ENCODE measurements at regions not wholly inside any gene's neighbourhood (a gene's known extent, or its start where the extent isn't known, plus 50 kb on each side); places are given as distances from the start of the nearest gene placed in this dataset.

DNA sequence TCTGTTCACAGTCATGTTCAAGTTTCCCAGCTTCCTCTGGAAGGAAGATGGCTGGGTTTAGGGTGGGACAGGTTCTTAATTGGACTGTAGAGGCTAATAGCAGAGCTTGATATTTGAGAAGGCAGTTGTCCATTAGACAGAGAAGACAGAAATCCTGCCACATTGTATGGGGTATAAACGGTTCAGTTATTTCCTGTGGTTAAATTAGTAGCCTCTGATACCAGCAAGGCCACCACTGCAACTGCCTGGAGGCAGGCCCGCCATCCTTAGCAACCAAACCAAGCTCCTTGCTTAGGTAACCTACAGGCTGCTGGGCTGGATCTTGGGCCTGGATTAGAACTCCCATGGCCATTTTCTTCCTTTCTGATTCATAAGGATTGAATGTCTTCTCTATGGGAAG, 1367.0 kb downstream of the PCDH7 start:
- H3K4me3 ChIP-seq (replicated peaks in 1 of 3; ENCODE audit: low read depth in 2 of 3, low read length in 3 of 3), result no peak overlapping the region
- H4K20me1 ChIP-seq (ENCODE audit: insufficient read depth, low read length), result no peaks in the 10 kb centered on the region
- H3K4me1 ChIP-seq (ENCODE audit: control insufficient read depth in 1 of 2, insufficient read depth in 2 of 2, low read length in 2 of 2), result no peaks in the 10 kb centered on the region
- no peaks in the 10 kb centered on the region for H3K36me3 Mint-ChIP-seq
- no peak overlapping the region for H3K4me2 ChIP-seq (replicated peaks; ENCODE audit: extremely low read depth, low read length, poor library complexity, severe bottlenecking)
- no peak for DNase-seq
- no peaks in the 10 kb centered on the region for H3K27me3 ChIP-seq (ENCODE audit: control insufficient read depth in 2 of 2, insufficient read depth in 2 of 2, low read length in 2 of 2)
- H3K9ac ChIP-seq (ENCODE audit: insufficient read depth, low read length, poor library complexity, severe bottlenecking), result no peak overlapping the region
- H3K79me2 ChIP-seq (ENCODE audit: insufficient read depth, low read length), result no peaks in the 10 kb centered on the region
- TF ChIP-seq, protein P1, sequence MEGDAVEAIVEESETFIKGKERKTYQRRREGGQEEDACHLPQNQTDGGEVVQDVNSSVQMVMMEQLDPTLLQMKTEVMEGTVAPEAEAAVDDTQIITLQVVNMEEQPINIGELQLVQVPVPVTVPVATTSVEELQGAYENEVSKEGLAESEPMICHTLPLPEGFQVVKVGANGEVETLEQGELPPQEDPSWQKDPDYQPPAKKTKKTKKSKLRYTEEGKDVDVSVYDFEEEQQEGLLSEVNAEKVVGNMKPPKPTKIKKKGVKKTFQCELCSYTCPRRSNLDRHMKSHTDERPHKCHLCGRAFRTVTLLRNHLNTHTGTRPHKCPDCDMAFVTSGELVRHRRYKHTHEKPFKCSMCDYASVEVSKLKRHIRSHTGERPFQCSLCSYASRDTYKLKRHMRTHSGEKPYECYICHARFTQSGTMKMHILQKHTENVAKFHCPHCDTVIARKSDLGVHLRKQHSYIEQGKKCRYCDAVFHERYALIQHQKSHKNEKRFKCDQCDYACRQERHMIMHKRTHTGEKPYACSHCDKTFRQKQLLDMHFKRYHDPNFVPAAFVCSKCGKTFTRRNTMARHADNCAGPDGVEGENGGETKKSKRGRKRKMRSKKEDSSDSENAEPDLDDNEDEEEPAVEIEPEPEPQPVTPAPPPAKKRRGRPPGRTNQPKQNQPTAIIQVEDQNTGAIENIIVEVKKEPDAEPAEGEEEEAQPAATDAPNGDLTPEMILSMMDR (IDR thresholded peaks at IDR 0.05), result no peak
- H3K36me3 ChIP-seq (replicated peaks in 1 of 2; ENCODE audit: control insufficient read depth in 1 of 2, insufficient read depth in 2 of 2, low read length in 2 of 2), result no peaks in the 10 kb centered on the region
- H3K9me3 Mint-ChIP-seq, result peaks cover 0 to 9% (median 6%) of the 10 kb centered on the region in 7 donors
- no peak overlapping the region for H3K27ac Mint-ChIP-seq
- H2AFZ ChIP-seq (ENCODE audit: insufficient read depth, low read depth, low read length, poor library complexity, severe bottlenecking), result no peak overlapping the region
- H3K27ac ChIP-seq (ENCODE audit: low read depth in 1 of 2, low read length in 2 of 2), result no peak overlapping the region
- no peak overlapping the region for H3K4me3 Mint-ChIP-seq
- H3K27me3 Mint-ChIP-seq (ENCODE audit: low read depth in 3 of 3), result no peaks in the 10 kb centered on the region
- WGBS (ENCODE audit: insufficient coverage), result 100% methylated on average over 1 of the region's 2 CpGs
- intact Hi-C loops (cut with micrococcal nuclease), result no loop called here
- no peaks in the 10 kb centered on the region for H3K4me1 Mint-ChIP-seq
- H3K9me3 ChIP-seq (replicated peaks in 1 of 2; ENCODE audit: control insufficient read depth in 1 of 2, insufficient read depth in 1 of 2, low read length in 2 of 2), result peaks cover 10 to 17% of the 10 kb centered on the region in 2 donors

DNA sequence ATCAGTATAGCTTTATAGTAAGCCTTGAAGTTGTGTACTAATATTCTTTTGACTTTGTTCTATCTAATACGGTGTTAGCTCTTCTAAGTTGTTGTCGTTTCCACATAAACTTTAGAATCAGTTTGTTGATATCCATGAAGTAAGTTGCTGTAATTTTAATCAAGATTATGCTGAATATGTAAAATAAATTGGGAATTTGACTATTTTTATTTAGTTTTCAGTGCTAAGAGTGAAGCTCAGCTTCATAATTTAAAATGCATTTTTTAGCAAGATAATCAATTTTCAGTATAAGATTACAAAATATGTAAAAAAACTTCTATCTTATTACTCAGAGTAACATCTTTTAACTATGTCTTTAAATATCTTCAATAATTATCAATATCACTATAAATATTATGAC, 1374.8 kb downstream of the PCDH7 start:
- H3K79me2 ChIP-seq (ENCODE audit: insufficient read depth, low read length), result no peaks in the 10 kb centered on the region
- no peak for DNase-seq
- H3K9me3 ChIP-seq (replicated peaks in 1 of 2; ENCODE audit: control insufficient read depth in 1 of 2, insufficient read depth in 1 of 2, low read length in 2 of 2), result peaks cover 0 to 3% of the 10 kb centered on the region in 2 donors
- H3K4me1 ChIP-seq (ENCODE audit: control insufficient read depth in 1 of 2, insufficient read depth in 2 of 2, low read length in 2 of 2), result no peaks in the 10 kb centered on the region
- H3K27ac Mint-ChIP-seq, result no peak overlapping the region
- H3K4me2 ChIP-seq (replicated peaks; ENCODE audit: extremely low read depth, low read length, poor library complexity, severe bottlenecking), result no peak overlapping the region
- H2AFZ ChIP-seq (ENCODE audit: insufficient read depth, low read depth, low read length, poor library complexity, severe bottlenecking), result no peak overlapping the region
- H3K36me3 ChIP-seq (replicated peaks in 1 of 2; ENCODE audit: control insufficient read depth in 1 of 2, insufficient read depth in 2 of 2, low read length in 2 of 2), result no peaks in the 10 kb centered on the region
- TF ChIP-seq, protein P1 (IDR thresholded peaks at IDR 0.05), result no peak
- no CpG with 5 or more reads among the region's 2 CpGs for WGBS (ENCODE audit: insufficient coverage)
- no peaks in the 10 kb centered on the region for H3K36me3 Mint-ChIP-seq
- H4K20me1 ChIP-seq (ENCODE audit: insufficient read depth, low read length), result no peaks in the 10 kb centered on the region
- intact Hi-C loops (cut with micrococcal nuclease), result no loop called here
- no peak overlapping the region for H3K4me3 Mint-ChIP-seq
- no peaks in the 10 kb centered on the region for H3K27me3 ChIP-seq (ENCODE audit: control insufficient read depth in 2 of 2, insufficient read depth in 2 of 2, low read length in 2 of 2)
- H3K27me3 Mint-ChIP-seq (ENCODE audit: low read depth in 3 of 3), result no peaks in the 10 kb centered on the region
- H3K9me3 Mint-ChIP-seq, result peaks cover 0 to 2% (median 0%) of the 10 kb centered on the region in 7 donors
- no peaks in the 10 kb centered on the region for H3K4me1 Mint-ChIP-seq
- H3K27ac ChIP-seq (ENCODE audit: low read depth in 1 of 2, low read length in 2 of 2), result no peak overlapping the region
- no peak overlapping the region for H3K4me3 ChIP-seq (replicated peaks in 1 of 3; ENCODE audit: low read depth in 2 of 3, low read length in 3 of 3)
- H3K9ac ChIP-seq (ENCODE audit: insufficient read depth, low read length, poor library complexity, severe bottlenecking), result no peak overlapping the region
